ENCODE measurements at regions not wholly inside any gene's neighbourhood (a gene's known extent, or its start where the extent isn't known, plus 50 kb on each side); places are given as distances from the start of the nearest gene placed in this dataset.

DNA sequence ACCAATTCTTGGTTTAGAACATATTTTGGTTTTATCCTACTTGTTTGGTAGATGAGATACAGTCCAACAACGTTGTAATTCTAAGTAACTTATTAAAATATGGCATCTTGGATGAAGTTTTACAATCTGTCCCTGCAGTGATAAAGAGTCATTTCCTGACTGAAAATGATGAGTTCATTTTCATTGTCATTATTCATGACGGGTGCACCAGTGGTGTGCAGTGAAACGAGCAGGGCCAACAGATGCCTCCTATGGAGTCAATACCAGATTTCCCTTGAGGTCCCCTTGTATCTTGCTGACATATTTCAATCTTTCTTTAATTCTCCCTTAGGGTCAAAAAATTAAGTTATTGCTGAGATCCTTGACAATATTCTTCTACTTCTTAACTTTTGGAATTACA is 438.5 kb downstream of the LRIG3 start:
- no peak for DNase-seq (ENCODE audit: low read depth in 2 of 2)

GRCh38 chr12:58487255-58487654 is 433.0 kb downstream of the LRIG3 start:
- no peak for DNase-seq (ENCODE audit: low read depth in 2 of 2)

DNA sequence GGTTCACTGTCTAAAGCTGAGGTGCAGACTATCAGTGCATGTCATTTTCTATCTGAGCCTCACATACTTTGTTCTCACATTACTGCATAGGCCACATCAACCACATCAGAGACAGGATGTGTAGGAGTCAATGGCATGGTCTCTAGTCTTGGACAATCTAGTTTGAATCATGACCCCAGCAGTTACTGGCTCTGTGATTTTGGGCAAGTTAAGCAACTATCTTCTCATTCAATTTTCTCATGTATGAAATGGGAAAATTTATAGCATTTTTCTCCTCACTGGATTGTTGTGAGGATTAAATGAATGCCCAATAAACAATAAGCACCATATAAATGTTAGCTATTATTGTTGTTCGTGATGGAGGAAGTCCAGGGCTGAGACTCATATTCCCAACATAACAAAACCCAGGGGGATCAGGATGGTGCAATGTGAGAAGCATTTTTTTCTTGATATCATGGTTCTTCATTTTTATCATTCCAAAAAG is 432.6 kb downstream of the LRIG3 start:
- no peak for DNase-seq (ENCODE audit: low read depth in 2 of 2)

DNA sequence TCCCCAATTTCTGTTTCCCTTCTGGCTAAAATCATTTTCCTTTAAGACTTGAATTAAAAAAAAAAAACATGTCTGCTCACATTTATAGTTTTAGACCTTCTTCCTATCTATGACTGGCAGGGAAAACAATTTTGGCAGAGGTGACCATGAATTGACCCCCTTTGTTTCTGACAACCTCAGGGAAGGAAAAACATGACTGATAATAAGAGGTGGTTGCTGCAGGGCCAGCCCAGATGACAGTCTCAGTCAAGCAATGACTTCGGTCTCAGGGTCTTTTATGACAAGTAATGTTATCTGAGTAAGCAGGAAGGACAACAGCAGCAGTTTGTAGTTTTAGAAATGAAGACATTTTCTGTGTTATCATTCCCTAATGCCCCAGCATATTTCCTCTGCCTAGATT is 430.9 kb downstream of the LRIG3 start:
- no peak for DNase-seq (ENCODE audit: low read depth in 2 of 2)

GRCh38 chr12:58491306-58491705 is 429.0 kb downstream of the LRIG3 start:
- no peak for DNase-seq (ENCODE audit: low read depth in 2 of 2)

DNA sequence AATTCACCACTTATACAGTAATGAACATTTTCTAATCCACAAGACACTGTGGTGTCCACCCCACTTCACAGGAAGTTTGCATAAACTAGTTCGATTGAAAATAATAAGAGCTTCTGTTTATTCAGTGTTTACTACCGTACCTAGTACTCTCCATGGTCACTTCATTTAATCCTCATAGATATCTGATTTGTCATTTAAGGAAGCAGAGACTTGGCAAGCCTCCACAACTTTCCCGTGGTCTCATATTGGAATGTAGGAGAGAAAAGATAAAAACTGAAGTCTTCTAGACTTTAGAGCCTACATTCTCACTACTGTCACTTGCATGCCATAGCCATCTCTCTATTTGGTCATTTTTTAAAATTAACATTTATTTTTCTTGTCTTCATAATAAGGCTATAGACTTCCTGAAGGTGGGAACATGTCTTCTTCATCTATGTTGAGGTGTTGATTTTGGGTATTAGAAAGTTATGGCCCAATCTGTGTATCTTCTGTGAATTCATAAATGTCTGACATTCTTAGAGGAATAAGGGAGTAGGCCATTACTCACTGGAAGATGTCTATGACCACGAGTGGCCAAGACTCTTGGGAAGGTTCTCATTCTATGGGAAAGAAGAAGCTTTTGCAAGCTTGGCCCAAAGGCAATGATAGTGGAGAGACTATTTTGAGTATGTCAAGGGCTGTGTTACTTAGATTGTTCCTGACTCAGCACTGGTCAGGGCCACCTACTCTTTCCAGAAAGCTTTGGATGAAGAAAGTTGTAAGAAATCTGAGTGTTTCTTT is 423.7 kb downstream of the LRIG3 start:
- no peak for DNase-seq (ENCODE audit: low read depth in 2 of 2)

DNA sequence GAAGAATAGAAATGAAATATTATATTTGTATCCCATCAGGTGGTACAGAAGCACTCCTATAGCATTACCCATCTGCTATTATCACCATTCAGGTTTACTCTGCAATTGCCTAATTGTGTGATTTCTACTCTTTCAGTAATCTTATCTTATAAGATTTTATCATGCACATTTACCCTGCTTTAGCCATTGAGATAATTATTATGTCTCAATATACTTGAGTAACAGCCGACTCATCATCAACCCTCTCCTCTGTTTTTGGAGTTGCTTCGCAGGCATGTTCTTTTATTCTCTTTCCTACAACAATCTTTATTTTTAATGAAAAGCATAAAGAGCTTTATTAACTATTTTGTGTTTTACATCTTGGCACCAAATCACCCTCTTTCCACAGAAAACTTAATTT is 419.9 kb downstream of the LRIG3 start:
- no peak for DNase-seq (ENCODE audit: low read depth in 2 of 2)

DNA sequence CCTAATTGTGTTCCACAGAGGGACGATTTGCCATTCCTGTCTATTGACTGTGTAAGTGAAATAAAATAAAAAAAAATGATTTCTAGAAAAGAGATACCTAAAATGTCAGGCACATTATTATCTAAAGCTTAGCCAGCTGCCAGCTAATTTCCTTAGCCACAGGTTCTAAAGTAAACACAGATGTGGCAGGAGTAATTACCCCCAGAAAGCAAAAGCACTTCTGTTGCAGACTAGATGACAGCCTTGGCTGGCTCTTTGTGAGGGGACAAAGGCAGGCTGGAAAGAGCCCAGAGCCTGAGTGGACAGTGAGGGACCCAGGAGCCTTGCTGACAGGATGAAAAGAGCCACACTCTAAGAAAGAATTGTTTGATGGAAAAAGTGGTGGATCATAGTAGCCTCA is 418.1 kb downstream of the LRIG3 start:
- DNase-seq (ENCODE audit: low read depth in 2 of 2), result no peak

- no peak for DNase-seq (ENCODE audit: low read depth in 2 of 2)
Measured at GRCh38 chr12:58502841-58503240, 417.5 kb downstream of the LRIG3 start.

- no peak for DNase-seq (ENCODE audit: low read depth in 2 of 2)
Measured at GRCh38 chr12:58503731-58504130, 416.6 kb downstream of the LRIG3 start.

DNA sequence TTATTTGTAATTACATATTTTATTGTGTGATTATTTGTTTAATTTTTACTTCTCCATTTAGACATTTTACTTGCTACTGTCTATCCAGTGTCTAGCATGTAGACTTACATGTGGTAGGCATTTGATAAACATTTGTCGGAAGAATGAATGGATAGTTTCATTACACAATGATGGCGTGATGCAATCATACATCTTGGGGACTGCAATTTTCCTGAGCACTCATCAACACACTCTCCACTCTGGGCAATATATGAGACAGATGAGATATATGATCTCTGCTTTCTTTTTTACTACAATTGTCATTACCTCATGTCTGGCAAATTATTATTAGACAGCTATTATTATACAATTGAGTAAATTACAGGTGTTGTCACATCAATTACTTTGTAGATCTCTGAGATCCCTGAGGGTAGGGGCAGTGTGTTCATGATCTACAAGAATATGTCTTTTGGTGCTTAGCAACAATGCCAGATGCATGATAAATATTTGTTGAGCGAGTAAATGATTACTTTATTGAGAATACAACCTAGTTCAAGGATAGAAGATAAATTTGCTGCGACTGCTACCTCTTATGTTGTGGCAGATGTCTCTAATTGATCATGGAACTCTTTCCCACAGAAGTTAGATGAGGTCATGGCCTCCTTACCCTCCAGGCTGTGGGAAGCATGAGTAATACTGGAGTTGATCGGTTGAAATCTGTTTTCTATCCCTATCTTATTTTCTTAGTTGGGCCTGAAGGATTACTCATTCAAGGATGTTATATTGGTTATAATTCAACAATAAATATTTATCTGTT is 416.0 kb downstream of the LRIG3 start:
- DNase-seq (ENCODE audit: low read depth in 2 of 2), result no peak

DNA sequence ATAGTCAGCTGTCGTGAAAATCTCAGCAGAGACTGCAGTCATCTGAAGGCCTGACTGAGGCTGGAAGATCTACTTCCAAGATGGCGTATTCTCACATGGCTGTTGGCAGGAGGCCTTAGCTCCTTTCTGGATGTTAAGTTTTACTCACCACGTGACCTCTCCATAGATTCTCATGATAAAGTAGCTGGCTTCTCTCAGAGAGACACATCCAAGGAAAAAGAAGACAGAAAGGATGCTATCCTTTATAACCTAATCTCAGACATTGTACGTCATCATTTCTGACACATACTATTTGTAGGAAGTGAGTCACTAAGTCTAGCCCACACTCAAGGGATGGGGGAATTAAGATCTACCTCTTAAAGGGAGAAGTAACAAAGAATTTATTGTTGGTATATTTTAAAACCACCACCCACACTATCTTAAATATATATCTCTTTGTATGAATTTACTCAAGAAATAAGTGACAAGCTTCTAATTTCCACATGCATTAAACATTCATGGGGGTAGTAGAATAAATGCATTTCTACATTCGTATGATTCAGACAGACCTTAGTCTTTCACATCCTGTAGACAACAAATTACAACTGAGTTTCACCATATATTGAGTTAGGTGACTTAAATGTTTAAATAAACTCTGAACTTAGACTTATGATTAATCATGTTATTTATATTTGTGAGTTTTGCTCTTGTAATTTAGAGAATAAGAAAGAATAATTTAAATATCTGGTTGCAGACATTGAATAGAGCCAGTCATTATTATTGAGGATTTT is 411.0 kb downstream of the LRIG3 start:
- DNase-seq (ENCODE audit: low read depth in 2 of 2), result no peak

DNA sequence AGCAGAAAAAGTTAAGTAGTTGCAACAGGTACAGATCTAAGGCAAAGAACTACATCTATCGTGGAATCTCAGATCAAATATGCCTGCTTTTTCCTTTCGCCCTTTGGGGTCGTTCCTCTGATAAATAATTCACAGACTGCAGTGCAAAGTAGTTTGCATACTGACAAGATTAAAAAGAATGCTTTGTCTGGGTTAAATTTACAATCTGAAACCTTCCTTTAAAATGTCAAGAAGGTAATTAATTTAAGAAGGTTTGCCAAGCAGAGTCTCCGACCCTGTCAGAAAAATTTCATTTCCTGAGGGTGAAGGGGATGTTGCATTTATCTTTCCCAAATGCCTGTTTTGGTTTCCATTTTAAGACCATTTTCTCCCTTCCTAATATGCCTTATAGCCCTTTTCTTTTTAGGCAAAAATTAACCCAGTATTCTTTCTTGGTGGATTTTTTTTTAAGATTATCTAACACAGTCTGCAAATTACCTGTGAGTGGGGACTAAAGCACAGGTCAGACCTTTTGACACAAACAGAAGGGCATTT is 406.9 kb downstream of the LRIG3 start:
- no peak for DNase-seq (ENCODE audit: low read depth in 2 of 2)

- DNase-seq (ENCODE audit: low read depth in 2 of 2), result no peak
Measured at GRCh38 chr12:58513852-58514251, 406.5 kb downstream of the LRIG3 start.

- no peak for DNase-seq (ENCODE audit: low read depth in 2 of 2)
Measured at GRCh38 chr12:58519839-58520238, 400.5 kb downstream of the LRIG3 start.

GRCh38 chr12:58521152-58521551 is 399.2 kb downstream of the LRIG3 start:
- no peak for DNase-seq (ENCODE audit: low read depth in 2 of 2)

GRCh38 chr12:58521796-58522195 is 398.5 kb downstream of the LRIG3 start:
- DNase-seq (ENCODE audit: low read depth in 2 of 2), result no peak

GRCh38 chr12:58523360-58523759 is 396.9 kb downstream of the LRIG3 start:
- DNase-seq (ENCODE audit: low read depth in 2 of 2), result no peak

GRCh38 chr12:58528271-58528670 is 392.0 kb downstream of the LRIG3 start:
- no peak for DNase-seq (ENCODE audit: low read depth in 2 of 2)

GRCh38 chr12:58529114-58529665 is 391.1 kb downstream of the LRIG3 start:
- DNase-seq (ENCODE audit: low read depth in 2 of 2), result no peak

GRCh38 chr12:58529897-58530741 is 390.2 kb downstream of the LRIG3 start:
- no peak for DNase-seq (ENCODE audit: low read depth in 2 of 2)

Measured in activated CD4-positive, alpha-beta T cell treated with anti-CD3 and anti-CD28 coated beads for 24 hours (primary cell).